HG03558 (cell line): ENCODE measurements at regions not wholly inside any gene's neighbourhood (a gene's known extent, or its start where the extent isn't known, plus 50 kb on each side); places are given as distances from the start of the nearest gene placed in this dataset.

Experiments
- ATAC-seq: cut with Tn5 transposase; IDR thresholded peaks from one replicate; pipeline ENCODE4 v1.9.1; 2021; ENCODE audit warnings: moderate number of reproducible peaks; ENCODE audit not compliant: unreplicated experiment; ENCODE audit errors: extremely low read depth

- no peak for ATAC-seq
These were observed 56.3 kb downstream of the SLC24A2 start for GRCh38 chr9:19732441-19732951.

- ATAC-seq = no peak
These were observed 60.7 kb downstream of the SLC24A2 start for GRCh38 chr9:19728101-19728500.

GRCh38 chr9:19725970-19726369 lies 62.9 kb downstream of the SLC24A2 start:
- no peak for ATAC-seq

GRCh38 chr9:19720377-19720776 lies 68.5 kb downstream of the SLC24A2 start:
- ATAC-seq = no peak

GRCh38 chr9:19703702-19704101 lies 85.1 kb downstream of the SLC24A2 start:
- ATAC-seq = no peak

- ATAC-seq = no peak
These were observed 86.8 kb downstream of the SLC24A2 start for GRCh38 chr9:19701991-19702390.

- ATAC-seq = no peak
These were observed 87.6 kb downstream of the SLC24A2 start for GRCh38 chr9:19701274-19701673.

GRCh38 chr9:19700699-19701098 lies 88.1 kb downstream of the SLC24A2 start:
- no peak for ATAC-seq

GRCh38 chr9:19699756-19700155 lies 89.1 kb downstream of the SLC24A2 start:
- no peak for ATAC-seq

GRCh38 chr9:19698960-19699359 lies 89.9 kb downstream of the SLC24A2 start:
- no peak for ATAC-seq

GRCh38 chr9:19694601-19695000 lies 94.2 kb downstream of the SLC24A2 start:
- ATAC-seq = no peak

- ATAC-seq = no peak
These were observed 98.7 kb downstream of the SLC24A2 start for GRCh38 chr9:19690128-19690527.

- ATAC-seq = no peak
These were observed 99.3 kb downstream of the SLC24A2 start for GRCh38 chr9:19689328-19690101.

GRCh38 chr9:19683715-19684114 lies 105.1 kb downstream of the SLC24A2 start:
- no peak for ATAC-seq

- no peak for ATAC-seq
These were observed 106.4 kb downstream of the SLC24A2 start for GRCh38 chr9:19682397-19682796.

GRCh38 chr9:19681846-19682245 lies 107.0 kb downstream of the SLC24A2 start:
- no peak for ATAC-seq

GRCh38 chr9:19677924-19678323 lies 110.9 kb downstream of the SLC24A2 start:
- ATAC-seq = no peak

- ATAC-seq = no peak
These were observed 113.3 kb downstream of the SLC24A2 start for GRCh38 chr9:19675492-19675891.

- ATAC-seq = no peak
These were observed 122.3 kb downstream of the SLC24A2 start for GRCh38 chr9:19666575-19666974.

- ATAC-seq = peak; percentile 100
These were observed 123.5 kb downstream of the SLC24A2 start for GRCh38 chr9:19665146-19665863.

GRCh38 chr9:19663570-19663969 lies 125.3 kb downstream of the SLC24A2 start:
- ATAC-seq = no peak
